ENCODE measurements at regions not wholly inside any gene's neighbourhood (a gene's known extent, or its start where the extent isn't known, plus 50 kb on each side); places are given as distances from the start of the nearest gene placed in this dataset.

DNA sequence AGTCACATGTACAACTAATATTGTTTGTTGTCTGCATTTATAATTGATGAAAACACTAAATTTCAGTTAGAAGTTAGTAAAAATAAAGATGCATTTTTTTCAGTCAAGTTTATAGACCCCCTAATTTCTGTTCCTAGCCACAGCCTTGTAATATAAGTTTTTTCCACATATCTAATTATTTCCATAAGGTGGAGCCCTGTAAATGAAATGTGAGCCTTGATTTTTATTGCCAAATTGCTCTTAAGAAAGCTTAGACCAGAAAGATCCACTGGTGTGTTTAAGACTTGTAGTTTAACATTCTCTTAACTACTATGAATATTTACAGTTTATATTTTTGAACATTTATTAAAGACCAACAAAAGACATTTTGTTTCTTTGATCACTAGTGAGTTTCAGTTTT is 322.1 kb upstream of the RGS6 start:
- Histone ChIP-seq H3K36me3 (ENCODE audit: insufficient read depth, low read length) (no peaks in the 10 kb centered on the region), H3F3A (ENCODE audit: insufficient read depth, low read length, poor library complexity, severe bottlenecking) (no peaks in the 10 kb centered on the region), H3K27me3 (ENCODE audit: insufficient read depth, low read depth, low read length) (no peaks in the 10 kb centered on the region), H3K9ac (ENCODE audit: low read length) (no peak overlapping the region), H3K9me3 (ENCODE audit: low read length) (no peaks in the 10 kb centered on the region), H3K9me2 (ENCODE audit: insufficient read depth, low read length) (no peaks in the 10 kb centered on the region), H3K79me2 (replicated peaks; ENCODE audit: insufficient read depth, low read length) (no peaks in the 10 kb centered on the region), H3K27ac (ENCODE audit: low read length) (no peak overlapping the region), H4K20me1 (ENCODE audit: insufficient read depth) (no peaks in the 10 kb centered on the region), H3K4me3 (ENCODE audit: low read length) (no peak overlapping the region), H3K4me2 (ENCODE audit: low read length) (no peak overlapping the region), H2AFZ (ENCODE audit: low read depth, low read length) (no peak overlapping the region)
- TF ChIP-seq SMC3 (conservative IDR thresholded peaks at IDR 0.05; ENCODE audit: poor library complexity) (no peak), EP300 (conservative IDR thresholded peaks at IDR 0.05; ENCODE audit: poor library complexity, severe bottlenecking) (no peak), MXI1 (conservative IDR thresholded peaks at IDR 0.05; ENCODE audit: poor library complexity, severe bottlenecking) (no peak), EZH2 (IDR thresholded peaks at IDR 0.05; ENCODE audit: borderline replicate concordance, insufficient read depth, low read length, poor library complexity, severe bottlenecking) (no peak), RAD21 (conservative IDR thresholded peaks at IDR 0.05) (no peak), TAF1 (IDR thresholded peaks at IDR 0.05; ENCODE audit: low read depth) (no peak), POLR2AphosphoS5 (IDR thresholded peaks at IDR 0.05) (no peak)
- TF ChIP-seq, protein P1, sequence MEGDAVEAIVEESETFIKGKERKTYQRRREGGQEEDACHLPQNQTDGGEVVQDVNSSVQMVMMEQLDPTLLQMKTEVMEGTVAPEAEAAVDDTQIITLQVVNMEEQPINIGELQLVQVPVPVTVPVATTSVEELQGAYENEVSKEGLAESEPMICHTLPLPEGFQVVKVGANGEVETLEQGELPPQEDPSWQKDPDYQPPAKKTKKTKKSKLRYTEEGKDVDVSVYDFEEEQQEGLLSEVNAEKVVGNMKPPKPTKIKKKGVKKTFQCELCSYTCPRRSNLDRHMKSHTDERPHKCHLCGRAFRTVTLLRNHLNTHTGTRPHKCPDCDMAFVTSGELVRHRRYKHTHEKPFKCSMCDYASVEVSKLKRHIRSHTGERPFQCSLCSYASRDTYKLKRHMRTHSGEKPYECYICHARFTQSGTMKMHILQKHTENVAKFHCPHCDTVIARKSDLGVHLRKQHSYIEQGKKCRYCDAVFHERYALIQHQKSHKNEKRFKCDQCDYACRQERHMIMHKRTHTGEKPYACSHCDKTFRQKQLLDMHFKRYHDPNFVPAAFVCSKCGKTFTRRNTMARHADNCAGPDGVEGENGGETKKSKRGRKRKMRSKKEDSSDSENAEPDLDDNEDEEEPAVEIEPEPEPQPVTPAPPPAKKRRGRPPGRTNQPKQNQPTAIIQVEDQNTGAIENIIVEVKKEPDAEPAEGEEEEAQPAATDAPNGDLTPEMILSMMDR (IDR thresholded peaks at IDR 0.05; ENCODE audit: poor library complexity, severe bottlenecking): no peak
- TF ChIP-seq, protein P2, sequence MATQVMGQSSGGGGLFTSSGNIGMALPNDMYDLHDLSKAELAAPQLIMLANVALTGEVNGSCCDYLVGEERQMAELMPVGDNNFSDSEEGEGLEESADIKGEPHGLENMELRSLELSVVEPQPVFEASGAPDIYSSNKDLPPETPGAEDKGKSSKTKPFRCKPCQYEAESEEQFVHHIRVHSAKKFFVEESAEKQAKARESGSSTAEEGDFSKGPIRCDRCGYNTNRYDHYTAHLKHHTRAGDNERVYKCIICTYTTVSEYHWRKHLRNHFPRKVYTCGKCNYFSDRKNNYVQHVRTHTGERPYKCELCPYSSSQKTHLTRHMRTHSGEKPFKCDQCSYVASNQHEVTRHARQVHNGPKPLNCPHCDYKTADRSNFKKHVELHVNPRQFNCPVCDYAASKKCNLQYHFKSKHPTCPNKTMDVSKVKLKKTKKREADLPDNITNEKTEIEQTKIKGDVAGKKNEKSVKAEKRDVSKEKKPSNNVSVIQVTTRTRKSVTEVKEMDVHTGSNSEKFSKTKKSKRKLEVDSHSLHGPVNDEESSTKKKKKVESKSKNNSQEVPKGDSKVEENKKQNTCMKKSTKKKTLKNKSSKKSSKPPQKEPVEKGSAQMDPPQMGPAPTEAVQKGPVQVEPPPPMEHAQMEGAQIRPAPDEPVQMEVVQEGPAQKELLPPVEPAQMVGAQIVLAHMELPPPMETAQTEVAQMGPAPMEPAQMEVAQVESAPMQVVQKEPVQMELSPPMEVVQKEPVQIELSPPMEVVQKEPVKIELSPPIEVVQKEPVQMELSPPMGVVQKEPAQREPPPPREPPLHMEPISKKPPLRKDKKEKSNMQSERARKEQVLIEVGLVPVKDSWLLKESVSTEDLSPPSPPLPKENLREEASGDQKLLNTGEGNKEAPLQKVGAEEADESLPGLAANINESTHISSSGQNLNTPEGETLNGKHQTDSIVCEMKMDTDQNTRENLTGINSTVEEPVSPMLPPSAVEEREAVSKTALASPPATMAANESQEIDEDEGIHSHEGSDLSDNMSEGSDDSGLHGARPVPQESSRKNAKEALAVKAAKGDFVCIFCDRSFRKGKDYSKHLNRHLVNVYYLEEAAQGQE (IDR thresholded peaks at IDR 0.05; ENCODE audit: borderline replicate concordance): no peak

DNA sequence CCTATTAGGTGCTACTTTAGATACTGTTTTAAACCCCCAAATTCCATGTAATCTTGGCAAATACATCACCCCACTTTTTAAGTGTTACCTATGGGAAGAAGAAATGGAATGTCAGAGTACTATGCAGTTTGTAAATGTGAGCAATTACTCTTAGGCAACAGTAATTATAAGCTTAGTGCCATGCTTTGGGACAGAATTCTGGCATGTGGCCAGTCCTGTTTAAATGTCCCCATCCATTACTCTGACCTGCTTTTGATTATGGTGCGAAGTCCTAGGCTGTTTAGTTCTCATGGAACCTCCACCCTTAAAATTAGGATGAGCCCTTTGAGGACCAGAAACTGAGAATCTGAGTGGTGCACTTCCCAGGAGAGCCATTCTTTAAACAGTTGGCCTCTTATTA is 321.4 kb upstream of the RGS6 start:
- Histone ChIP-seq H3K79me2 (replicated peaks; ENCODE audit: insufficient read depth, low read length) (no peaks in the 10 kb centered on the region), H3K36me3 (ENCODE audit: insufficient read depth, low read length) (no peaks in the 10 kb centered on the region), H3F3A (ENCODE audit: insufficient read depth, low read length, poor library complexity, severe bottlenecking) (no peaks in the 10 kb centered on the region), H2AFZ (ENCODE audit: low read depth, low read length) (no peak overlapping the region), H3K27ac (ENCODE audit: low read length) (no peak overlapping the region), H3K4me3 (ENCODE audit: low read length) (no peak overlapping the region), H3K9me3 (ENCODE audit: low read length) (no peaks in the 10 kb centered on the region), H3K9me2 (ENCODE audit: insufficient read depth, low read length) (no peaks in the 10 kb centered on the region), H4K20me1 (ENCODE audit: insufficient read depth) (no peaks in the 10 kb centered on the region), H3K9ac (ENCODE audit: low read length) (no peak overlapping the region), H3K4me2 (ENCODE audit: low read length) (no peak overlapping the region), H3K27me3 (ENCODE audit: insufficient read depth, low read depth, low read length) (no peaks in the 10 kb centered on the region)
- TF ChIP-seq EP300 (conservative IDR thresholded peaks at IDR 0.05; ENCODE audit: poor library complexity, severe bottlenecking) (no peak), EZH2 (IDR thresholded peaks at IDR 0.05; ENCODE audit: borderline replicate concordance, insufficient read depth, low read length, poor library complexity, severe bottlenecking) (no peak), TAF1 (IDR thresholded peaks at IDR 0.05; ENCODE audit: low read depth) (no peak), SMC3 (conservative IDR thresholded peaks at IDR 0.05; ENCODE audit: poor library complexity) (no peak), POLR2AphosphoS5 (IDR thresholded peaks at IDR 0.05) (no peak), RAD21 (conservative IDR thresholded peaks at IDR 0.05) (no peak), MXI1 (conservative IDR thresholded peaks at IDR 0.05; ENCODE audit: poor library complexity, severe bottlenecking) (no peak)
- TF ChIP-seq, protein P1 (IDR thresholded peaks at IDR 0.05; ENCODE audit: poor library complexity, severe bottlenecking): no peak
- TF ChIP-seq, protein P2 (IDR thresholded peaks at IDR 0.05; ENCODE audit: borderline replicate concordance): no peak
